ENCODE measurements at regions not wholly inside any gene's neighbourhood (a gene's known extent, or its start where the extent isn't known, plus 50 kb on each side); places are given as distances from the start of the nearest gene placed in this dataset.
"Not testable (repeated sequence)": the region's sequence is repeated elsewhere in the genome, so short reads cannot be mapped to it uniquely, and the experiment has no call there.

GRCh38 chr2:182597570-182598295, 118.3 kb upstream of the DNAJC10 start:
- no peak for TF ChIP-seq CTCF (conservative IDR thresholded peaks at IDR 0.05; ENCODE audit: low read depth, low read length)

GRCh38 chr2:182598626-182599025, 117.4 kb upstream of the DNAJC10 start:
- DNase-seq (ENCODE audit: low read depth) = no peak
- no peak for TF ChIP-seq CTCF (conservative IDR thresholded peaks at IDR 0.05; ENCODE audit: low read depth, low read length)
- no peak overlapping the region for H3K4me3 ChIP-seq (ENCODE audit: low read length)

More at GRCh38 chr2:182597570-182598295, 118.3 kb upstream of the DNAJC10 start:
- no peak for DNase-seq (ENCODE audit: low read depth)
- no peak overlapping the region for H3K4me3 ChIP-seq (ENCODE audit: low read length)

GRCh38 chr2:182605166-182605565, 110.9 kb upstream of the DNAJC10 start:
- no peak for DNase-seq (ENCODE audit: low read depth)
- H3K4me3 ChIP-seq (ENCODE audit: low read length) = no peak overlapping the region
- TF ChIP-seq CTCF (conservative IDR thresholded peaks at IDR 0.05; ENCODE audit: low read depth, low read length) = no peak

GRCh38 chr2:182606728-182607681, 109.1 kb upstream of the DNAJC10 start:
- TF ChIP-seq CTCF (conservative IDR thresholded peaks at IDR 0.05; ENCODE audit: low read depth, low read length) = no peak

GRCh38 chr2:182608181-182608845, 107.7 kb upstream of the DNAJC10 start:
- TF ChIP-seq CTCF (conservative IDR thresholded peaks at IDR 0.05; ENCODE audit: low read depth, low read length) = no peak
- no peak for DNase-seq (ENCODE audit: low read depth)

More at GRCh38 chr2:182606728-182607681, 109.1 kb upstream of the DNAJC10 start:
- no peak overlapping the region for H3K4me3 ChIP-seq (ENCODE audit: low read length)
- no peak for DNase-seq (ENCODE audit: low read depth)

GRCh38 chr2:182609005-182609404, 107.1 kb upstream of the DNAJC10 start:
- not testable (repeated sequence) for H3K4me3 ChIP-seq (ENCODE audit: low read length)

More at GRCh38 chr2:182608181-182608845, 107.7 kb upstream of the DNAJC10 start:
- H3K4me3 ChIP-seq (ENCODE audit: low read length) = no peak overlapping the region

GRCh38 chr2:182610231-182610630, 105.8 kb upstream of the DNAJC10 start:
- TF ChIP-seq CTCF (conservative IDR thresholded peaks at IDR 0.05; ENCODE audit: low read depth, low read length) = no peak
- DNase-seq (ENCODE audit: low read depth) = no peak
- no peak overlapping the region for H3K4me3 ChIP-seq (ENCODE audit: low read length)

More at GRCh38 chr2:182609005-182609404, 107.1 kb upstream of the DNAJC10 start:
- not testable (repeated sequence) for DNase-seq (ENCODE audit: low read depth)

All from retinal pigment epithelial cell (primary cell).